Uterus (tissue), 3 donors: ENCODE measurements at regions not wholly inside any gene's neighbourhood (a gene's known extent, or its start where the extent isn't known, plus 50 kb on each side); places are given as distances from the start of the nearest gene placed in this dataset.

Experiments
- DNase-seq, 2 donors: peaks; one replicate each; pipeline ENCODE4 v3.0.0-alpha.2; 2019 to 2020
- H3K27ac ChIP-seq, 2 donors: fragments of 200-600 bp; sonication (generic); 1 replicate in 1 of 2; 2 replicates in 1 of 2; pipeline ENCODE4 v1.5.1; 2016 to 2018
- H3K27me3 ChIP-seq, 2 donors: fragments of 200-600 bp; sonication (generic); one replicate each; pipeline ENCODE4 v1.5.1; 2018 to 2019; ENCODE audit warnings: control low read depth in 1 of 2
- H3K36me3 ChIP-seq, 2 donors: fragments of 200-600 bp; sonication (generic); one replicate each; pipeline ENCODE4 v1.5.1; 2019; ENCODE audit warnings: control low read depth in 1 of 2
- H3K4me1 ChIP-seq, 2 donors: fragments of 200-600 bp; sonication (generic); one replicate each; pipeline ENCODE4 v1.5.1; 2018 to 2019; ENCODE audit warnings: control low read depth in 1 of 2
- H3K4me3 ChIP-seq, 2 donors: fragments of 200-600 bp; sonication (generic); 1 replicate in 1 of 2; 2 replicates in 1 of 2; pipeline ENCODE4 v1.5.1; 2018 to 2019; ENCODE audit warnings: mild to moderate bottlenecking in 1 of 2
- H3K9me3 ChIP-seq, 2 donors: fragments of 200-600 bp; sonication (generic); one replicate each; pipeline ENCODE4 v1.5.1; 2019; ENCODE audit warnings: control low read depth in 1 of 2
- POLR2A ChIP-seq, 2 donors: fragments of 450-650 bp; IDR thresholded peaks; one replicate each; pipeline ENCODE4 v1.6.1; 2016; ENCODE audit warnings: antibody characterized with exemption in 2 of 2, mild to moderate bottlenecking in 1 of 2, moderate library complexity in 1 of 2
- intact Hi-C: fragments of 100-400 bp; cut with DNase I; formaldehyde crosslinking; loops from one replicate; pipeline ENCODE4 v1.15.1; 2023; ENCODE audit warnings: low total_unique reads
- TF ChIP-seq, protein P1 (sequence below), 4 experiments: fragments of 200-600 bp in 2 of 4; fragments of 450-650 bp in 2 of 4; sonication (generic) in 2 of 4; IDR thresholded peaks; one replicate each; pipeline ENCODE4 v1.5.1; 2016 to 2019; ENCODE audit warnings: antibody characterized with exemption in 4 of 4, mild to moderate bottlenecking in 2 of 4, moderate library complexity in 1 of 4
- donor health status: DM: yes; HTN: yes; CAD: no.

DNA sequence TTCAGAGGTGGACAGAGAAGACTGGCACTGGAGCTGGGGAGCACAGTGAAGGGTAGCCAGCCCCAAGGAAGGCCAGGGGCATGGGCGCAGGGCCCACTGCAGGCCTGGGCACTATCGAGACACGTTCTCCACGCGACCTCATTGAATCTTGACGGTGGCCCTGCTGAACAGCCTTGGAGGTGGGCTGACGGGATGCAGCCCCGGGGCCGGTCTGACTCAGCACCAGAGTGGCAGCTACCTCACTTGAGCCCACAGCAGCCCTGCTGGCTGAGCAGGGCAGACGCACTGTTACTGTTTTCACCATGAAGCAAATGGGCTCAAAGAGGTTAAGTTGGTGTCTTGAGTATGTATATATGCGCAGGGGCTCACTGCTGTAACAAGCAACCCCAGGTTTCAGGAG lies 78.8 kb upstream of the FOXF1 start:
- intact Hi-C loops: no loop called here
- no peak for TF ChIP-seq POLR2A (IDR thresholded peaks at IDR 0.05)
- TF ChIP-seq, protein P1, sequence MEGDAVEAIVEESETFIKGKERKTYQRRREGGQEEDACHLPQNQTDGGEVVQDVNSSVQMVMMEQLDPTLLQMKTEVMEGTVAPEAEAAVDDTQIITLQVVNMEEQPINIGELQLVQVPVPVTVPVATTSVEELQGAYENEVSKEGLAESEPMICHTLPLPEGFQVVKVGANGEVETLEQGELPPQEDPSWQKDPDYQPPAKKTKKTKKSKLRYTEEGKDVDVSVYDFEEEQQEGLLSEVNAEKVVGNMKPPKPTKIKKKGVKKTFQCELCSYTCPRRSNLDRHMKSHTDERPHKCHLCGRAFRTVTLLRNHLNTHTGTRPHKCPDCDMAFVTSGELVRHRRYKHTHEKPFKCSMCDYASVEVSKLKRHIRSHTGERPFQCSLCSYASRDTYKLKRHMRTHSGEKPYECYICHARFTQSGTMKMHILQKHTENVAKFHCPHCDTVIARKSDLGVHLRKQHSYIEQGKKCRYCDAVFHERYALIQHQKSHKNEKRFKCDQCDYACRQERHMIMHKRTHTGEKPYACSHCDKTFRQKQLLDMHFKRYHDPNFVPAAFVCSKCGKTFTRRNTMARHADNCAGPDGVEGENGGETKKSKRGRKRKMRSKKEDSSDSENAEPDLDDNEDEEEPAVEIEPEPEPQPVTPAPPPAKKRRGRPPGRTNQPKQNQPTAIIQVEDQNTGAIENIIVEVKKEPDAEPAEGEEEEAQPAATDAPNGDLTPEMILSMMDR (IDR thresholded peaks at IDR 0.05): no peak
- no peaks in the 10 kb centered on the region for H3K36me3 ChIP-seq
- H3K27me3 ChIP-seq: no peaks in the 10 kb centered on the region
- no peak overlapping the region for H3K4me3 ChIP-seq
- H3K9me3 ChIP-seq: no peaks in the 10 kb centered on the region
- H3K4me1 ChIP-seq: no peaks in the 10 kb centered on the region
- no peak for DNase-seq
- H3K27ac ChIP-seq: no peak overlapping the region

DNA sequence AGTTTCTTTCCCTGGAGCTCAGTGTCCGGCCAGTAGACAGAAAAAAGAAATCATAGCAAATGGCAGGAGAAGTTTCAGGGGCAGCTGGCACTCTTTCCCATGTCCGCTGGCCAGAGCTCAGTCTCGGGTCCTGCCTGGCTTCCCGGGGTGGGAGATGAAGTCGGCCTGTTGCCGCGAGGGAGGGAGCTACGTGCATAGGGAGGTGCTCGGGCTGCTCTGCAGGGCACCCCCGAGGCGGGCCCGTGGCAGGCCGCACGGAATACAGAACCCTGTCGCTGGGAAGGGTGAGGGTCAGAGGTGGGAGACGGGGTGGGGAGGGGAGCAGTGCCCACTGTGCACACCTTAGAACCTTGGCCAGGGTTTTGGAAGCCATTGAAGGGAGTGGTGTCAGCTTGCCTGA lies 78.3 kb upstream of the FOXF1 start:
- DNase-seq: no peak
- H3K36me3 ChIP-seq: no peaks in the 10 kb centered on the region
- no peaks in the 10 kb centered on the region for H3K27me3 ChIP-seq
- H3K4me1 ChIP-seq: no peaks in the 10 kb centered on the region
- intact Hi-C loops: no loop called here
- H3K4me3 ChIP-seq: no peak overlapping the region
- no peak overlapping the region for H3K27ac ChIP-seq
- TF ChIP-seq POLR2A (IDR thresholded peaks at IDR 0.05): no peak
- TF ChIP-seq, protein P1 (IDR thresholded peaks at IDR 0.05): no peak
- H3K9me3 ChIP-seq: no peaks in the 10 kb centered on the region

DNA sequence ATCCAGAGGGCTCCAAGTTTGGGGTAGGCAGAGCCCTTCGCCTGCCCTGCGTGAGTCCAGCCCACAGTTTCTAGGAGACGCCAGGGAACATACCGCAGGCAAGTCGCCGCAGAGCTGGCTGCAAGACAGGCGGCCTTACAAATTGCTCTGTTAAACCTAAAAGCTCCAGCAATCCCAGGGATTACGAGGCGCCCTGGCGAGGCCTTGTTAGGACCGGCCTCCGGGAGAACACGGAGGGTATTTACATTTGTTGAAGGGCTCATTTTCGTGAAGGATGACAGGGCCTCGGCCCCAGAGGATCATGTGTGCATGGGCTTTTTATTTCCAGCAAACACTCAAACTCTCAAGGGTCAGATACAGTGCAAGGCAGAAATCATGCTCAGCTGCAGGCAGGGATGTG lies 77.6 kb upstream of the FOXF1 start:
- Histone ChIP-seq H3K4me1 (no peaks in the 10 kb centered on the region), H3K4me3 (no peak overlapping the region), H3K27ac (no peak overlapping the region), H3K27me3 (no peaks in the 10 kb centered on the region), H3K9me3 (no peaks in the 10 kb centered on the region), H3K36me3 (no peaks in the 10 kb centered on the region)
- no peak for DNase-seq
- TF ChIP-seq POLR2A (IDR thresholded peaks at IDR 0.05): no peak
- TF ChIP-seq, protein P1 (IDR thresholded peaks at IDR 0.05): no peak
- intact Hi-C loops: no loop called here

DNA sequence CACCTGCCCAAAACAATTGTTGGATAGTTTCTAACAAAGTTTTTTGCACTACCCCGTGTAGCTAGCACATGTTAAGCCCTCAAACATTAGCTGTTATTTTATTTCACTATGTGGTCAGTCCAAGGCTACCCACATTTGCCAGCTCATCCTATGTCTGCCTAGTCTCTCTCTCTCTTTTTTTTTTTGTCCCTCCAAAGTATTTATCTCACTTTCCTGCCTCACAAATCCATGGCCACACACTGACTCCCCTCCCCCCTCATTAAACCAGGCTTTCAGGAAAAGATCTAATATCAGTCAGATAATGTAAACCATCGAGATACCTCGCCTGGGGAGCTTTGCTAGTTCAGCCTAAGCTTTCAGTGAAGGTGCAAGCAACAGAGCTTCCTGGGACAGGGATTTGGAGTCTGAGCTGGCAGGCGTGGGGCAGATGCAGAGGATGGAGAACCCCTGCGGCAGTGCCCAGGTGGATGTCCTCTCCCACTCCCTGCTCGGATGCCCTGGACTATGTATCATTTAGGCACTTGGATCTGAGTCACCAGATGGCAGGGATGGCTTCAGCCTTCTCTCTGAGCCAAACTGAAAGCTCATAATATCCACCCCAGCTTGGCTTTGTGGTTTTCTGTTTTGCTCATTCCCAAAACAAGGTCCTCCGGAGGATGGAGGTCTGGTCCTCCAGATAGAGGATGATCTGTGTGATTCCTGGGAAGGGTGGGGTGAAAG lies 73.7 kb upstream of the FOXF1 start:
- Histone ChIP-seq H3K36me3 (no peaks in the 10 kb centered on the region), H3K9me3 (no peaks in the 10 kb centered on the region), H3K4me3 (no peak overlapping the region), H3K4me1 (no peaks in the 10 kb centered on the region), H3K27ac (no peak overlapping the region), H3K27me3 (no peaks in the 10 kb centered on the region)
- no peak for TF ChIP-seq POLR2A (IDR thresholded peaks at IDR 0.05)
- TF ChIP-seq, protein P1 (IDR thresholded peaks at IDR 0.05): no peak
- intact Hi-C loops: no loop called here
- no peak for DNase-seq

DNA sequence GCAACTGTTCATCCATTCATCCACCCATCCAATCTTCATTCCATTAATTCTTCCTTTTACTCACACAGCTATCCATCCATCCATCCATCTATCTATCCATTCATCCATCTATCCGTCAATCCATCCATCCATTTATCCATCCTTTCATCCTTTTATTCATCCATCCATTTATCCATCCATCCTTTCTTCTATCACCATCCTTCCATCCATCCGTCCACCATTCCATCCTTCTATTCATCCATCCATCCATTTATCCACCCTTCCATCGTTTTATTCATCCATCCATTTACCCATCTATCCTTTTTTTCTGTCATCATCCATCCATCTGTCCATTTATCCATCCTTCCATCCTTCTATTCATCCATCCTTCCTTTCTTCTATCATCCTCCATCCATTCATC lies 73.0 kb upstream of the FOXF1 start:
- Histone ChIP-seq H3K9me3 (no peaks in the 10 kb centered on the region), H3K4me3 (no peak overlapping the region), H3K4me1 (no peaks in the 10 kb centered on the region), H3K27me3 (no peaks in the 10 kb centered on the region), H3K36me3 (no peaks in the 10 kb centered on the region), H3K27ac (no peak overlapping the region)
- TF ChIP-seq, protein P1 (IDR thresholded peaks at IDR 0.05): no peak
- no peak for TF ChIP-seq POLR2A (IDR thresholded peaks at IDR 0.05)
- DNase-seq: no peak
- intact Hi-C loops: no loop called here
